NCI-H2196 treated with DMSO at 0.1 percent for 48 hours (cell line): ENCODE measurements at regions not wholly inside any gene's neighbourhood (a gene's known extent, or its start where the extent isn't known, plus 50 kb on each side); places are given as distances from the start of the nearest gene placed in this dataset.

Source experiments
- DNase-seq: peaks from one replicate; lab custom pipeline; 2025; ENCODE audit not compliant: unreplicated experiment; lab: John Stamatoyannopoulos, UW

- DNase-seq, result no peak
Measured at GRCh38 chr15:31866248-31866647, 164.1 kb upstream of the CHRNA7 start.

GRCh38 chr15:31867536-31868442 is 162.5 kb upstream of the CHRNA7 start:
- DNase-seq, result peak; percentile 2

GRCh38 chr15:31869686-31870307 is 160.5 kb upstream of the CHRNA7 start:
- no peak for DNase-seq

GRCh38 chr15:31870328-31871165 is 159.8 kb upstream of the CHRNA7 start, which contains the start of gene OTUD7A:
TSS of gene OTUD7A (minus strand) at chr15:31870673.
- DNase-seq, result peak; percentile 67

- DNase-seq, result no peak
Measured at GRCh38 chr15:31871166-31871886, 159.0 kb upstream of the CHRNA7 start.

- no peak for DNase-seq
Measured at GRCh38 chr15:31871887-31872281, 158.4 kb upstream of the CHRNA7 start.

GRCh38 chr15:31887246-31887645 is 143.1 kb upstream of the CHRNA7 start:
- DNase-seq, result no peak

GRCh38 chr15:31892513-31892912 is 137.8 kb upstream of the CHRNA7 start:
- DNase-seq, result no peak

GRCh38 chr15:31893780-31894179 is 136.5 kb upstream of the CHRNA7 start:
- no peak for DNase-seq

- DNase-seq, result no peak
Measured at GRCh38 chr15:31897746-31898145, 132.6 kb upstream of the CHRNA7 start.

GRCh38 chr15:31901501-31901900 is 128.8 kb upstream of the CHRNA7 start:
- DNase-seq, result no peak

GRCh38 chr15:31905054-31905453 is 125.3 kb upstream of the CHRNA7 start:
- DNase-seq, result no peak

- no peak for DNase-seq
Measured at GRCh38 chr15:31925541-31925940, 104.8 kb upstream of the CHRNA7 start.

GRCh38 chr15:31930967-31931366 is 99.3 kb upstream of the CHRNA7 start:
- DNase-seq, result no peak

- no peak for DNase-seq
Measured at GRCh38 chr15:31932576-31932975, 97.7 kb upstream of the CHRNA7 start.

GRCh38 chr15:31934821-31935220 is 95.5 kb upstream of the CHRNA7 start:
- no peak for DNase-seq

GRCh38 chr15:31953478-31953877 is 76.8 kb upstream of the CHRNA7 start:
- no peak for DNase-seq

- DNase-seq, result no peak
Measured at GRCh38 chr15:31954374-31955172, 75.7 kb upstream of the CHRNA7 start.

- DNase-seq, result no peak
Measured at GRCh38 chr15:31955734-31956133, 74.6 kb upstream of the CHRNA7 start.

- DNase-seq, result no peak
Measured at GRCh38 chr15:31957581-31957980, 72.7 kb upstream of the CHRNA7 start.
